Ovary (tissue), 7 donors: ENCODE measurements at regions not wholly inside any gene's neighbourhood (a gene's known extent, or its start where the extent isn't known, plus 50 kb on each side); places are given as distances from the start of the nearest gene placed in this dataset.

ENCODE experiments used
- DNase-seq, 5 donors: peaks; one replicate each; pipeline ENCODE4 v3.0.0-alpha.2; 2019 to 2020
- H3K27ac ChIP-seq, 2 donors: fragments of 200-600 bp; one replicate each; pipeline versions ENCODE4 v1.5.1 to v1.8.0; 2019 to 2022
- H3K27me3 ChIP-seq: fragments of 200-600 bp; one replicate; pipeline ENCODE4 v1.8.0; 2022
- H3K36me3 ChIP-seq: fragments of 200-600 bp; sonication (generic); one replicate; pipeline ENCODE4 v1.5.1; 2019
- H3K4me1 ChIP-seq: one replicate; pipeline ENCODE4 v1.8.1; 2013; ENCODE audit warnings: mild to moderate bottlenecking, moderate library complexity; ENCODE audit not compliant: insufficient read depth
- H3K4me3 ChIP-seq: fragments of 200-600 bp; sonication (generic); one replicate; pipeline ENCODE4 v1.5.1; 2017
- H3K9me3 ChIP-seq, 2 donors: fragments of 200-600 bp in 1 of 2; sonication (generic) in 1 of 2; one replicate each; pipeline versions ENCODE4 v1.5.1 to v1.8.1; 2013 to 2019; ENCODE audit warnings: mild to moderate bottlenecking in 1 of 2, moderate library complexity in 1 of 2
- CTCF ChIP-seq, 3 donors: fragments of 450-650 bp in 2 of 3; fragments of 200-600 bp in 1 of 3; IDR thresholded peaks; one replicate each; pipeline versions ENCODE4 v1.5.1 to v1.8.0; 2016 to 2022; ENCODE audit warnings: antibody characterized with exemption in 3 of 3, mild to moderate bottlenecking in 1 of 3
- EP300 ChIP-seq: sonication (generic); formaldehyde crosslinking; IDR thresholded peaks from one replicate; pipeline ENCODE4 v1.6.1; 2017; ENCODE audit warnings: antibody characterized with exemption
- POLR2A ChIP-seq: fragments of 450-650 bp; IDR thresholded peaks from one replicate; pipeline ENCODE4 v1.6.1; 2017; ENCODE audit warnings: antibody characterized with exemption, mild to moderate bottlenecking, moderate library complexity
- WGBS, 3 donors: extraction: QIAGEN DNeasy Blood & Tissue Kit in 1 of 3; methylation state at CpG; one replicate each; pipeline versions ENCODE4 v1.1.5 to v1.1.7; 2013 to 2017; 5-methylcytosine and 5-hydroxymethylcytosine counted together
- intact Hi-C, 4 donors: fragments of 100-400 bp; cut with DNase I; formaldehyde crosslinking; loops; one replicate each; pipeline versions ENCODE4 v1.11.0 to v1.15.1; 2022 to 2023
- donor health status: DM: no; HTN: no; CAD: no; lungs with moderate emphysema.
- donor health status: DM: no; HTN: no; CAD: no.
- donor health status: Bipolar disorder and iron deficiency.
- donor health status: DM: no; HTN: no; CAD: no.
- donor health status: DM: yes; HTN: yes; CAD: no.

DNA sequence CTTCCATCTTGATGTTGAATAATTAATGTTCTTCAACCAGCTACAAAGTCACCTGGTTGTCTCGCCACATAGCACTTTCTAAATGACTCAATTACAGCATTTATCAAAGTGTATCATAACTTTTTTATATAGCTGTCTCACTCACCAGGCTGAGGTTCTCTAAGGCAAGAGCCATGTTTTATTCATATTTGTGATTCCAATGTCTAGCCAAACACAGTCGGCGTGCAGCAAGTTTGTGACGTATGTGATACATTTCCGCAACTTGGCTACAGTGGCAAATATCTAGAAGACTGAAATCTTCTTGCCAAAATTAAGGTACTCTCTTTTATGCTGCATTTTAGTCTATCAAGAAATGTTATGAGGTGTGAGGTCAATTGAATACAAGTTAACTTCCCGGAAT lies 94.2 kb upstream of the WASF3 start:
- H3K4me1 ChIP-seq, result peaks cover 3% of the 10 kb centered on the region
- intact Hi-C loops, result no loop called here
- 86 to 97% (median 93%) methylated on average over 6 of the region's 6 CpGs for WGBS, 3 donors

GRCh38 chr13:26463848-26464247 lies 93.6 kb upstream of the WASF3 start:
- H3K9me3 ChIP-seq, result no peaks in the 10 kb centered on the region
- H3K27ac ChIP-seq, result no peak overlapping the region
- H3K36me3 ChIP-seq, result no peaks in the 10 kb centered on the region
- WGBS, 3 donors, result 62 to 71% (median 63%) methylated on average over 5 of the region's 5 CpGs
- TF ChIP-seq CTCF (IDR thresholded peaks at IDR 0.05), result no peak
- no peak for TF ChIP-seq POLR2A
- no peak for TF ChIP-seq EP300
- no peaks in the 10 kb centered on the region for H3K27me3 ChIP-seq
- peaks cover 3% of the 10 kb centered on the region for H3K4me1 ChIP-seq
- H3K4me3 ChIP-seq, result no peak overlapping the region
- intact Hi-C loops, result no loop called here
- DNase-seq, result no peak

More for the DNA sequence above, 94.2 kb upstream of the WASF3 start:
- no peak for DNase-seq
- Histone ChIP-seq H3K36me3 (no peaks in the 10 kb centered on the region), H3K9me3 (no peaks in the 10 kb centered on the region), H3K27me3 (no peaks in the 10 kb centered on the region), H3K27ac (no peak overlapping the region), H3K4me3 (no peak overlapping the region)
- TF ChIP-seq POLR2A, result no peak
- no peak for TF ChIP-seq CTCF (IDR thresholded peaks at IDR 0.05)
- TF ChIP-seq EP300, result no peak

DNA sequence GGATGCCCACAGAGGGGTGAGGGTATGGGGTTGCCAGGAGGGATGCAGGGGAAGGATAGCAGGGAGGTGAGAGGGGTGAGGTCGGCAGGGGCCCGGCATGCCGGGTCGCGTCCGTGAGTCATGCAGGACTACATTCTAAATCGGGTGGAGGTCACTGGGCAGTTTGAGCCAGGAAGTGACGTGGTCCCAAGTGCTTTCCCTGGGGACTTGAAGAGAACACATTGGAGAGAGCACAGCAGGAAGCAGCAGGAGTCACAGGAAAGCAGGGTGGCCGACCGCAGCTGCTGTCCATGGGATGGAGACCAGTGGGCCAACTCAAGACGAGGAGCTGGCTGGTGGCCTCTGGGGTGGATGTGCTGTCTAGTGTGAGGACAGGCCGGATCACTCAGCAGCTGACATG lies 92.0 kb upstream of the WASF3 start:
- Histone ChIP-seq H3K36me3 (no peaks in the 10 kb centered on the region), H3K27ac (no peak overlapping the region), H3K27me3 (no peaks in the 10 kb centered on the region), H3K4me1 (peaks cover 3% of the 10 kb centered on the region), H3K9me3 (no peaks in the 10 kb centered on the region), H3K4me3 (no peak overlapping the region)
- WGBS, 3 donors, result 83 to 89% (median 85%) methylated on average over 12 of the region's 12 CpGs
- no peak for DNase-seq
- intact Hi-C loops, result no loop called here
- TF ChIP-seq EP300, result no peak
- no peak for TF ChIP-seq POLR2A
- no peak for TF ChIP-seq CTCF (IDR thresholded peaks at IDR 0.05)

- DNase-seq, result no peak
- Histone ChIP-seq H3K27ac (no peak overlapping the region), H3K27me3 (no peaks in the 10 kb centered on the region), H3K4me3 (no peak overlapping the region), H3K4me1 (no peaks in the 10 kb centered on the region), H3K36me3 (no peaks in the 10 kb centered on the region), H3K9me3 (no peaks in the 10 kb centered on the region)
- TF ChIP-seq CTCF (IDR thresholded peaks at IDR 0.05) (no peak), POLR2A (no peak), EP300 (no peak)
- intact Hi-C loops, result no loop called here
These were observed 91.5 kb upstream of the WASF3 start for GRCh38 chr13:26465954-26466353.

- H3K27me3 ChIP-seq, result no peaks in the 10 kb centered on the region
- H3K4me3 ChIP-seq, result no peak overlapping the region
- no peaks in the 10 kb centered on the region for H3K4me1 ChIP-seq
- intact Hi-C loops, result no loop called here
- H3K27ac ChIP-seq, result no peak overlapping the region
- DNase-seq, result no peak
- no peaks in the 10 kb centered on the region for H3K36me3 ChIP-seq
- TF ChIP-seq POLR2A (no peak), EP300 (no peak), CTCF (IDR thresholded peaks at IDR 0.05) (no peak)
- 46 to 50% (median 48%) methylated on average over 6 of the region's 6 CpGs for WGBS, 3 donors
- H3K9me3 ChIP-seq, result no peaks in the 10 kb centered on the region
These were observed 89.2 kb upstream of the WASF3 start for GRCh38 chr13:26468265-26468801.
